Neural progenitor cell (in vitro differentiated cells): ENCODE measurements at regions not wholly inside any gene's neighbourhood (a gene's known extent, or its start where the extent isn't known, plus 50 kb on each side); places are given as distances from the start of the nearest gene placed in this dataset.
"Not testable (repeated sequence)": the region's sequence is repeated elsewhere in the genome, so short reads cannot be mapped to it uniquely, and the experiment has no call there.

ENCODE experiments used
- DNase-seq: peaks from one replicate; pipeline ENCODE4 v3.0.0-alpha.2; 2016; ENCODE audit warnings: low spot score
- H2AFZ ChIP-seq: fragments of 200-600 bp; sonication (generic); replicated peaks from 2 replicates; pipeline ENCODE4 v1.6.1; 2016; ENCODE audit warnings: antibody characterized with exemption
- H3F3A ChIP-seq: fragments of 200-600 bp; sonication (generic); 2 replicates; pipeline ENCODE4 v1.6.1; 2016; ENCODE audit warnings: antibody characterized with exemption, low read depth
- H3K27ac ChIP-seq: fragments of 200-600 bp; sonication (generic); 2 replicates; pipeline ENCODE4 v1.5.1; 2016; ENCODE audit warnings: mild to moderate bottlenecking
- H3K27me3 ChIP-seq: fragments of 200-600 bp; sonication (generic); 2 replicates; pipeline ENCODE4 v1.6.1; 2016; ENCODE audit warnings: mild to moderate bottlenecking, moderate library complexity
- H3K36me3 ChIP-seq: fragments of 200-600 bp; sonication (generic); 2 replicates; pipeline ENCODE4 v1.5.1; 2016
- H3K4me1 ChIP-seq: fragments of 200-600 bp; sonication (generic); 2 replicates; pipeline ENCODE4 v1.6.1; 2016; ENCODE audit warnings: mixed run types
- H3K4me2 ChIP-seq: fragments of 200-600 bp; sonication (generic); 2 replicates; pipeline ENCODE4 v1.6.1; 2016
- H3K4me3 ChIP-seq: fragments of 200-600 bp; sonication (generic); 2 replicates; pipeline ENCODE4 v1.5.1; 2016
- H3K79me2 ChIP-seq: fragments of 200-600 bp; sonication (generic); 2 replicates; pipeline ENCODE4 v1.6.1; 2016; ENCODE audit warnings: low read depth
- H3K9ac ChIP-seq: fragments of 200-600 bp; sonication (generic); 2 replicates; pipeline ENCODE4 v1.6.1; 2016
- H3K9me3 ChIP-seq: fragments of 200-600 bp; sonication (generic); 2 replicates; pipeline ENCODE4 v1.5.1; 2016; ENCODE audit warnings: low read depth
- H4K20me1 ChIP-seq: fragments of 200-600 bp; sonication (generic); 2 replicates; pipeline ENCODE4 v1.6.1; 2016; ENCODE audit warnings: low read depth
- H3K27ac Mint-ChIP-seq: 3 replicates; pipeline ENCODE4 v1.8.0; 2021; ENCODE audit warnings: mixed read lengths
- H3K27me3 Mint-ChIP-seq: 2 replicates; pipeline ENCODE4 v1.8.0; 2022; ENCODE audit warnings: low read depth, mild to moderate bottlenecking, inconsistent platforms, moderate library complexity, mixed read lengths; ENCODE audit not compliant: insufficient read depth
- H3K36me3 Mint-ChIP-seq: 3 replicates; pipeline ENCODE4 v1.8.0; 2021; ENCODE audit warnings: mixed read lengths
- H3K4me1 Mint-ChIP-seq: 3 replicates; pipeline ENCODE4 v1.8.0; 2021; ENCODE audit warnings: mixed read lengths
- H3K4me3 Mint-ChIP-seq: 3 replicates; pipeline ENCODE4 v1.8.0; 2021; ENCODE audit warnings: mild to moderate bottlenecking, moderate library complexity, mixed read lengths
- H3K9me3 Mint-ChIP-seq: 3 replicates; pipeline ENCODE4 v1.8.0; 2020; ENCODE audit warnings: mixed read lengths
- EZH2 ChIP-seq: fragments of 200-600 bp; sonication (generic); IDR thresholded peaks from 2 replicates; pipeline ENCODE4 v1.6.1; 2017; ENCODE audit warnings: antibody characterized with exemption, mild to moderate bottlenecking, moderate library complexity
- EZH2phosphoT487 ChIP-seq: fragments of 200-600 bp; sonication (generic); IDR thresholded peaks from 2 replicates; pipeline ENCODE4 v1.6.1; 2017; ENCODE audit warnings: antibody characterized with exemption
- TF ChIP-seq, protein P1 (sequence below): fragments of 200-600 bp; sonication (generic); IDR thresholded peaks from 2 replicates; pipeline ENCODE4 v1.5.1; 2017; ENCODE audit warnings: antibody characterized with exemption, mild to moderate bottlenecking

DNA sequence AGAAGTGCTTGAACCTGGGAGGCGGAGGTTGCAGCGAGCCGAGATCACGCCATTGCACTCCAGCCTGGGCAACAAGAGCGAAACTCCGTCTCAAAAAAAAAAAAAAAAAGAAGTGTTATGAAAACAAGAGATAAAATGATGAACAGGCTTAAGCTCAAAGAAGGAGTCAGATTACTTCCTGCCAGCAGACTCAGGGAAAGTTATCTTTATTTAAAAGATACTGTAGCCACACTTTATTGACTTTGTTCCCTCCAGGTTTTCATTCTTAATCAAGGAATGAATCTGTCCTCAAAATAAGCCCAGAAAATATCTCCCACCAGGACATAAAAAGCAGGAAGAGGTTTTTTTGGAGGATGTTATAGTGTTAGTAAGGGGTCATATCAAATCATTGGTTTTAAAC is 176.5 kb upstream of the KCNMB2 start:
- Histone ChIP-seq H3K36me3 (no peaks in the 10 kb centered on the region), H3K4me2 (no peak overlapping the region), H2AFZ (no peak overlapping the region), H3K4me3 (no peak overlapping the region), H3K9me3 (no peaks in the 10 kb centered on the region), H3K4me1 (no peaks in the 10 kb centered on the region), H3K27ac (no peak overlapping the region), H3K79me2 (no peaks in the 10 kb centered on the region), H3K9ac (no peak overlapping the region), H4K20me1 (no peaks in the 10 kb centered on the region), H3K27me3 (no peaks in the 10 kb centered on the region), H3F3A (no peaks in the 10 kb centered on the region)
- Mint-ChIP-seq H3K9me3 (peaks cover 31% of the 10 kb centered on the region), H3K4me3 (no peak overlapping the region), H3K36me3 (peaks cover 2% of the 10 kb centered on the region), H3K27ac (no peak overlapping the region), H3K4me1 (no peaks in the 10 kb centered on the region), H3K27me3 (no peaks in the 10 kb centered on the region)
- TF ChIP-seq, protein P1, sequence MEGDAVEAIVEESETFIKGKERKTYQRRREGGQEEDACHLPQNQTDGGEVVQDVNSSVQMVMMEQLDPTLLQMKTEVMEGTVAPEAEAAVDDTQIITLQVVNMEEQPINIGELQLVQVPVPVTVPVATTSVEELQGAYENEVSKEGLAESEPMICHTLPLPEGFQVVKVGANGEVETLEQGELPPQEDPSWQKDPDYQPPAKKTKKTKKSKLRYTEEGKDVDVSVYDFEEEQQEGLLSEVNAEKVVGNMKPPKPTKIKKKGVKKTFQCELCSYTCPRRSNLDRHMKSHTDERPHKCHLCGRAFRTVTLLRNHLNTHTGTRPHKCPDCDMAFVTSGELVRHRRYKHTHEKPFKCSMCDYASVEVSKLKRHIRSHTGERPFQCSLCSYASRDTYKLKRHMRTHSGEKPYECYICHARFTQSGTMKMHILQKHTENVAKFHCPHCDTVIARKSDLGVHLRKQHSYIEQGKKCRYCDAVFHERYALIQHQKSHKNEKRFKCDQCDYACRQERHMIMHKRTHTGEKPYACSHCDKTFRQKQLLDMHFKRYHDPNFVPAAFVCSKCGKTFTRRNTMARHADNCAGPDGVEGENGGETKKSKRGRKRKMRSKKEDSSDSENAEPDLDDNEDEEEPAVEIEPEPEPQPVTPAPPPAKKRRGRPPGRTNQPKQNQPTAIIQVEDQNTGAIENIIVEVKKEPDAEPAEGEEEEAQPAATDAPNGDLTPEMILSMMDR = no peak
- no peak for TF ChIP-seq EZH2phosphoT487
- no peak for TF ChIP-seq EZH2
- DNase-seq = no peak

DNA sequence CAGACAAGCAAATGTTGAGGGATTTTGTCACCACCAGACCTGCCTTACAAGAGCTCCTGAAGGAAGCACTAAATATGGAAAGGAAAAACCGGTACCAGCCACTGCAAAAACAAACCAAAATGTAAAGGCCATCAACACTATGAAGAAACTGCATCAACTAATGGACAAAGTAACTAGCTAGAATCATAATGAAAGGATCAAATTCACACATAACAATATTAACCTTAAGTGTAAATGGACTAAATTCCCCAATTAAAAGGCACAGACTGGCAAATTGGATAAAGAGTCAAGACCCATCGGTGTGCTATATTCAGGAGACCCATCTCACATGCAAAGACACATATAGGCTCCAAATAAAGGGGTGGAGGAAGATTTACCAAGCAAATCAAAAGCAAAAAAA is 173.2 kb upstream of the KCNMB2 start:
- H3K27ac Mint-ChIP-seq, H3K27me3 ChIP-seq, H3F3A ChIP-seq, H3K9ac ChIP-seq, H3K27me3 Mint-ChIP-seq, H3K9me3 ChIP-seq, H3K4me1 Mint-ChIP-seq, DNase-seq, H3K36me3 ChIP-seq, H3K27ac ChIP-seq, H3K4me3 ChIP-seq, H3K4me2 ChIP-seq, H4K20me1 ChIP-seq, H2AFZ ChIP-seq, H3K4me3 Mint-ChIP-seq, H3K36me3 Mint-ChIP-seq, H3K79me2 ChIP-seq, H3K4me1 ChIP-seq: not testable (repeated sequence)
- H3K9me3 Mint-ChIP-seq = peaks cover 40% of the 10 kb centered on the region

- H3K4me3 ChIP-seq = no peak overlapping the region
- no peak overlapping the region for H3K4me2 ChIP-seq
- H3F3A ChIP-seq = no peaks in the 10 kb centered on the region
- Mint-ChIP-seq H3K27ac (no peak overlapping the region), H3K27me3 (peaks cover 2% of the 10 kb centered on the region), H3K9me3 (peaks cover 24% of the 10 kb centered on the region), H3K4me1 (no peaks in the 10 kb centered on the region), H3K36me3 (no peaks in the 10 kb centered on the region), H3K4me3 (no peak overlapping the region)
- no peak overlapping the region for H2AFZ ChIP-seq
- no peaks in the 10 kb centered on the region for H4K20me1 ChIP-seq
- TF ChIP-seq EZH2phosphoT487 = no peak
- no peak for TF ChIP-seq EZH2
- TF ChIP-seq, protein P1 = no peak
- H3K27me3 ChIP-seq = no peaks in the 10 kb centered on the region
- no peaks in the 10 kb centered on the region for H3K36me3 ChIP-seq
- no peaks in the 10 kb centered on the region for H3K79me2 ChIP-seq
- H3K9me3 ChIP-seq = no peaks in the 10 kb centered on the region
- no peaks in the 10 kb centered on the region for H3K4me1 ChIP-seq
- no peak for DNase-seq
- H3K9ac ChIP-seq = no peak overlapping the region
- H3K27ac ChIP-seq = no peak overlapping the region
These were observed 168.2 kb upstream of the KCNMB2 start for GRCh38 chr3:178367817-178368617.

DNA sequence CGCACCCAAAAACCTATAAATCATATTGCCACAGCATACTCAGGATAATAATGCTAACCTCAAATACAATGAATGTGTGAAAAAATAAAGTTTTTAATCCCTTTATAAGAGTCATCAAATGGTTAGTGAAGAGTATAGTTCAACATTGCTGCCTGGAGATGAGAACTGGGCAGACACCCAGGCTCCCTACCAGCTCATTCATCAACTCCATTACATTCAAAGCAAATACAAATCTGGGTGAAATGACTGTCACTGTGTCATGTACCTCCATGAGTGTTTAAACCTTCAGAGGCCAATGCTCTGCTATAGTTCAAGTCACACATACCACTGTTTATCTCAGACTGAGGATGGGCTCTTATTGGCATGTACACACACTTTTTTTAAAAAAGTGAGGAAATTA is 167.2 kb upstream of the KCNMB2 start:
- Histone ChIP-seq H3K36me3 (no peaks in the 10 kb centered on the region), H3K4me2 (no peak overlapping the region), H3K9me3 (no peaks in the 10 kb centered on the region), H3K4me3 (no peak overlapping the region), H2AFZ (no peak overlapping the region), H3K27me3 (no peaks in the 10 kb centered on the region), H3F3A (no peaks in the 10 kb centered on the region), H4K20me1 (no peaks in the 10 kb centered on the region), H3K9ac (no peak overlapping the region), H3K79me2 (no peaks in the 10 kb centered on the region), H3K27ac (no peak overlapping the region), H3K4me1 (no peaks in the 10 kb centered on the region)
- Mint-ChIP-seq H3K9me3 (peaks cover 16% of the 10 kb centered on the region), H3K4me1 (no peaks in the 10 kb centered on the region), H3K4me3 (no peak overlapping the region), H3K27ac (no peak overlapping the region), H3K27me3 (peaks cover 2% of the 10 kb centered on the region), H3K36me3 (no peaks in the 10 kb centered on the region)
- no peak for DNase-seq
- TF ChIP-seq EZH2 (no peak), EZH2phosphoT487 (no peak)
- TF ChIP-seq, protein P1 = no peak
